C4-2B (cell line): ENCODE measurements at regions not wholly inside any gene's neighbourhood (a gene's known extent, or its start where the extent isn't known, plus 50 kb on each side); places are given as distances from the start of the nearest gene placed in this dataset.

ENCODE experiments used
- ZFX ChIP-seq: fragments of 450-650 bp; IDR thresholded peaks from 2 replicates; pipeline ENCODE4 v1.6.1; 2017
- TF ChIP-seq, protein P1 (sequence below): fragments of 450-650 bp; conservative IDR thresholded peaks from 2 replicates; pipeline ENCODE4 v1.5.1; 2017; ENCODE audit warnings: mild to moderate bottlenecking

DNA sequence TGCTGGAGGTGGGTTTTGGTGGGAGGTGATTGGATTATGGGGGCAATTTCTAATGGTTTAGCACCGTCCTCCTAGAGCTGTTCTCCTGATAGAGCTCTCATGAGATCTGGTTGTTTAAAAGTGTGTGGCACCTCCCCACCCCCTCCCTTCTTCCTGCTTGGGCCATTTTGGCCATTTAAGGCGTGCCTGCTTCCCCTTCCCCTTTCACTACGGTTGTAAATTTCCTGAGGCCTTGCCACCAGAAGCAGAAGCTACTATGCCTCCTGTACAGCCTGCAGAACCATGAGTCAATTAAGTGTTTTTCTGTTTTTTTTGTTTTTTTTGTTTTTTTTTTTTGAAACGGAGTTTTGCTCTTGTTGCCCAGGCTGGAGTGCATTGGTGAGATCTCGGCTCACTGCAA is 335.7 kb upstream of the HS6ST1 start:
- TF ChIP-seq, protein P1, sequence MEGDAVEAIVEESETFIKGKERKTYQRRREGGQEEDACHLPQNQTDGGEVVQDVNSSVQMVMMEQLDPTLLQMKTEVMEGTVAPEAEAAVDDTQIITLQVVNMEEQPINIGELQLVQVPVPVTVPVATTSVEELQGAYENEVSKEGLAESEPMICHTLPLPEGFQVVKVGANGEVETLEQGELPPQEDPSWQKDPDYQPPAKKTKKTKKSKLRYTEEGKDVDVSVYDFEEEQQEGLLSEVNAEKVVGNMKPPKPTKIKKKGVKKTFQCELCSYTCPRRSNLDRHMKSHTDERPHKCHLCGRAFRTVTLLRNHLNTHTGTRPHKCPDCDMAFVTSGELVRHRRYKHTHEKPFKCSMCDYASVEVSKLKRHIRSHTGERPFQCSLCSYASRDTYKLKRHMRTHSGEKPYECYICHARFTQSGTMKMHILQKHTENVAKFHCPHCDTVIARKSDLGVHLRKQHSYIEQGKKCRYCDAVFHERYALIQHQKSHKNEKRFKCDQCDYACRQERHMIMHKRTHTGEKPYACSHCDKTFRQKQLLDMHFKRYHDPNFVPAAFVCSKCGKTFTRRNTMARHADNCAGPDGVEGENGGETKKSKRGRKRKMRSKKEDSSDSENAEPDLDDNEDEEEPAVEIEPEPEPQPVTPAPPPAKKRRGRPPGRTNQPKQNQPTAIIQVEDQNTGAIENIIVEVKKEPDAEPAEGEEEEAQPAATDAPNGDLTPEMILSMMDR, result no peak
- no peak for TF ChIP-seq ZFX
